HepG2 (cell line): ENCODE measurements at regions not wholly inside any gene's neighbourhood (a gene's known extent, or its start where the extent isn't known, plus 50 kb on each side); places are given as distances from the start of the nearest gene placed in this dataset.

Source experiments
- EHMT2 ChIP-seq: fragments of 200-600 bp; sonication (generic); IDR thresholded peaks from 2 replicates; pipeline ENCODE4 v1.7.0; 2017; ENCODE audit warnings: antibody characterized with exemption, low read depth, low read length, borderline replicate concordance
- FOSL2 ChIP-seq: sonication (generic); formaldehyde crosslinking; IDR thresholded peaks from 2 replicates; pipeline ENCODE4 v1.4.0; 2020; ENCODE audit warnings: missing genetic modification reagents
- NFYB ChIP-seq: sonication (generic); formaldehyde crosslinking; IDR thresholded peaks from 2 replicates; pipeline ENCODE4 v1.4.0; 2020; ENCODE audit warnings: missing genetic modification reagents
- PAX8 ChIP-seq: sonication (generic); formaldehyde crosslinking; IDR thresholded peaks from 2 replicates; pipeline ENCODE4 v1.8.0; 2022; ENCODE audit warnings: mild to moderate bottlenecking, missing genetic modification reagents, borderline replicate concordance
- POLR2A ChIP-seq, 2 experiments: IDR thresholded peaks; 2 replicates each; pipeline ENCODE4 v1.6.1; 2011; ENCODE audit warnings: low read depth in 2 of 2, low read length in 2 of 2, mild to moderate bottlenecking in 1 of 2, moderate library complexity in 1 of 2; ENCODE audit not compliant: insufficient read depth in 1 of 2
- ZFP1 ChIP-seq: IDR thresholded peaks from 2 replicates; pipeline ENCODE4 v1.6.1; 2016
- ZNF274 ChIP-seq: sonication (generic); formaldehyde crosslinking; IDR thresholded peaks from 2 replicates; pipeline ENCODE4 v1.5.1; 2020; ENCODE audit warnings: mild to moderate bottlenecking, missing genetic modification reagents
- ZNF44 ChIP-seq: sonication (generic); formaldehyde crosslinking; IDR thresholded peaks from 2 replicates; pipeline ENCODE4 v1.5.1; 2020; ENCODE audit warnings: mild to moderate bottlenecking, missing genetic modification reagents
- ZNF674 ChIP-seq: sonication (generic); formaldehyde crosslinking; IDR thresholded peaks from 2 replicates; pipeline ENCODE4 v1.5.0; 2020; ENCODE audit warnings: low read depth, mild to moderate bottlenecking, missing genetic modification reagents
- TF ChIP-seq, protein P1 (sequence below): sonication (generic); formaldehyde crosslinking; IDR thresholded peaks from 2 replicates; pipeline ENCODE4 v1.5.0; 2020; ENCODE audit warnings: mild to moderate bottlenecking, missing genetic modification reagents, moderate library complexity

DNA sequence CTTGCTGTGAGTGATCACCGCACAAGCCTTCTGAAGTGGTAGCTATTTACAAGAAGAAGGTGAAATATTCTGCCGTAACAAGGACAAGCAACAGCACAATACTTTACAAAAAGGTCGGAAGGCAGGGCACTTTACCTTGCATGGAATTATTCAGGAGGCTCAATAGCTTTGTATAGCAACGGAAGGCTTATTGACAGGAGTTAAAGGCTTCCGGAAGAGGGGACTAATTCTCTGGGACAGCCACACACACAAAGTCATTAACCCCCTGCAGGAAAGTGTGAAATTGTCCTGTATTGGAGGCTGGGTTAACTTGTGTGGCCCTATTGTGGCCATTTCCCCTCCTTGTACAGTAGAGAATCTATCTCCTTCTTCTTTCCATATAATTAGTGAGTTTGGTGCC, 199.3 kb upstream of the SEMA6A start:
- TF ChIP-seq ZNF274 (CRISPR knock-in tag) (no peak), ZFP1 (no peak), POLR2A (IDR thresholded peaks at IDR 0.05; ENCODE audit: insufficient read depth in 1 of 2, low read depth in 2 of 2, low read length in 2 of 2) (no peak), NFYB (CRISPR knock-in tag) (no peak), ZNF44 (no peak), EHMT2 (no peak), PAX8 (CRISPR knock-in tag) (no peak), FOSL2 (CRISPR knock-in tag) (no peak), ZNF674 (CRISPR knock-in tag) (no peak)
- TF ChIP-seq, protein P1, sequence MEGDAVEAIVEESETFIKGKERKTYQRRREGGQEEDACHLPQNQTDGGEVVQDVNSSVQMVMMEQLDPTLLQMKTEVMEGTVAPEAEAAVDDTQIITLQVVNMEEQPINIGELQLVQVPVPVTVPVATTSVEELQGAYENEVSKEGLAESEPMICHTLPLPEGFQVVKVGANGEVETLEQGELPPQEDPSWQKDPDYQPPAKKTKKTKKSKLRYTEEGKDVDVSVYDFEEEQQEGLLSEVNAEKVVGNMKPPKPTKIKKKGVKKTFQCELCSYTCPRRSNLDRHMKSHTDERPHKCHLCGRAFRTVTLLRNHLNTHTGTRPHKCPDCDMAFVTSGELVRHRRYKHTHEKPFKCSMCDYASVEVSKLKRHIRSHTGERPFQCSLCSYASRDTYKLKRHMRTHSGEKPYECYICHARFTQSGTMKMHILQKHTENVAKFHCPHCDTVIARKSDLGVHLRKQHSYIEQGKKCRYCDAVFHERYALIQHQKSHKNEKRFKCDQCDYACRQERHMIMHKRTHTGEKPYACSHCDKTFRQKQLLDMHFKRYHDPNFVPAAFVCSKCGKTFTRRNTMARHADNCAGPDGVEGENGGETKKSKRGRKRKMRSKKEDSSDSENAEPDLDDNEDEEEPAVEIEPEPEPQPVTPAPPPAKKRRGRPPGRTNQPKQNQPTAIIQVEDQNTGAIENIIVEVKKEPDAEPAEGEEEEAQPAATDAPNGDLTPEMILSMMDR (CRISPR knock-in tag), result no peak
